ENCODE measurements at regions not wholly inside any gene's neighbourhood (a gene's known extent, or its start where the extent isn't known, plus 50 kb on each side); places are given as distances from the start of the nearest gene placed in this dataset.
"Not testable (repeated sequence)": the region's sequence is repeated elsewhere in the genome, so short reads cannot be mapped to it uniquely, and the experiment has no call there.

- in situ Hi-C loops (cut with HindIII; ENCODE audit: low pct_unique_long_range_greater_than_20kb, low sequenced_read_pairs), result no loop called here
- DNase-seq (ENCODE audit: low read depth), result no peak
These were observed 111.9 kb upstream of the MAP4K3 start for GRCh38 chr2:39549000-39549399.

GRCh38 chr2:39549718-39550464 lies 112.8 kb upstream of the MAP4K3 start:
- DNase-seq (ENCODE audit: low read depth), result no peak
- in situ Hi-C loops (cut with HindIII; ENCODE audit: low pct_unique_long_range_greater_than_20kb, low sequenced_read_pairs), result no loop called here

GRCh38 chr2:39550701-39551285 lies 113.7 kb upstream of the MAP4K3 start:
- in situ Hi-C loops (cut with HindIII; ENCODE audit: low pct_unique_long_range_greater_than_20kb, low sequenced_read_pairs), result no loop called here
- DNase-seq (ENCODE audit: low read depth), result no peak

GRCh38 chr2:39558906-39559305 lies 106.8 kb upstream of the TMEM178A start:
- in situ Hi-C loops (cut with HindIII; ENCODE audit: low pct_unique_long_range_greater_than_20kb, low sequenced_read_pairs), result no loop called here
- DNase-seq (ENCODE audit: low read depth), result no peak

GRCh38 chr2:39563572-39563971 lies 102.1 kb upstream of the TMEM178A start:
- in situ Hi-C loops (cut with HindIII; ENCODE audit: low pct_unique_long_range_greater_than_20kb, low sequenced_read_pairs), result no loop called here
- DNase-seq (ENCODE audit: low read depth), result no peak

GRCh38 chr2:39567507-39567906 lies 98.2 kb upstream of the TMEM178A start:
- in situ Hi-C loops (cut with HindIII; ENCODE audit: low pct_unique_long_range_greater_than_20kb, low sequenced_read_pairs), result no loop called here
- DNase-seq (ENCODE audit: low read depth), result no peak

GRCh38 chr2:39568116-39568515 lies 97.6 kb upstream of the TMEM178A start:
- DNase-seq (ENCODE audit: low read depth), result no peak
- in situ Hi-C loops (cut with HindIII; ENCODE audit: low pct_unique_long_range_greater_than_20kb, low sequenced_read_pairs), result no loop called here

GRCh38 chr2:39568561-39569006 lies 97.1 kb upstream of the TMEM178A start:
- in situ Hi-C loops (cut with HindIII; ENCODE audit: low pct_unique_long_range_greater_than_20kb, low sequenced_read_pairs), result no loop called here
- DNase-seq (ENCODE audit: low read depth), result peak; percentile 47

- no peak for DNase-seq (ENCODE audit: low read depth)
- in situ Hi-C loops (cut with HindIII; ENCODE audit: low pct_unique_long_range_greater_than_20kb, low sequenced_read_pairs), result no loop called here
These were observed 95.6 kb upstream of the TMEM178A start for GRCh38 chr2:39570130-39570555.

GRCh38 chr2:39570614-39571013 lies 95.1 kb upstream of the TMEM178A start:
- in situ Hi-C loops (cut with HindIII; ENCODE audit: low pct_unique_long_range_greater_than_20kb, low sequenced_read_pairs), result no loop called here
- DNase-seq (ENCODE audit: low read depth), result no peak

GRCh38 chr2:39571111-39571731 lies 94.5 kb upstream of the TMEM178A start:
- no peak for DNase-seq (ENCODE audit: low read depth)
- in situ Hi-C loops (cut with HindIII; ENCODE audit: low pct_unique_long_range_greater_than_20kb, low sequenced_read_pairs), result no loop called here

GRCh38 chr2:39573276-39573675 lies 92.4 kb upstream of the TMEM178A start:
- in situ Hi-C loops (cut with HindIII; ENCODE audit: low pct_unique_long_range_greater_than_20kb, low sequenced_read_pairs), result no loop called here
- DNase-seq (ENCODE audit: low read depth), result no peak

GRCh38 chr2:39581866-39582265 lies 83.9 kb upstream of the TMEM178A start:
- in situ Hi-C loops (cut with HindIII; ENCODE audit: low pct_unique_long_range_greater_than_20kb, low sequenced_read_pairs), result no loop called here
- no peak for DNase-seq (ENCODE audit: low read depth)

GRCh38 chr2:39583213-39583612 lies 82.5 kb upstream of the TMEM178A start:
- DNase-seq (ENCODE audit: low read depth), result no peak
- in situ Hi-C loops (cut with HindIII; ENCODE audit: low pct_unique_long_range_greater_than_20kb, low sequenced_read_pairs), result no loop called here

GRCh38 chr2:39583781-39584180 lies 81.9 kb upstream of the TMEM178A start:
- DNase-seq (ENCODE audit: low read depth), result no peak
- in situ Hi-C loops (cut with HindIII; ENCODE audit: low pct_unique_long_range_greater_than_20kb, low sequenced_read_pairs), result no loop called here

- DNase-seq (ENCODE audit: low read depth), result no peak
- in situ Hi-C loops (cut with HindIII; ENCODE audit: low pct_unique_long_range_greater_than_20kb, low sequenced_read_pairs), result no loop called here
These were observed 81.3 kb upstream of the TMEM178A start for GRCh38 chr2:39584283-39584965.

- in situ Hi-C loops (cut with HindIII; ENCODE audit: low pct_unique_long_range_greater_than_20kb, low sequenced_read_pairs), result not testable (repeated sequence)
These were observed 80.2 kb upstream of the TMEM178A start for GRCh38 chr2:39585531-39585930.

GRCh38 chr2:39587168-39587567 lies 78.5 kb upstream of the TMEM178A start:
- no peak for DNase-seq (ENCODE audit: low read depth)
- in situ Hi-C loops (cut with HindIII; ENCODE audit: low pct_unique_long_range_greater_than_20kb, low sequenced_read_pairs), result no loop called here

More at GRCh38 chr2:39585531-39585930, 80.2 kb upstream of the TMEM178A start:
- not testable (repeated sequence) for DNase-seq (ENCODE audit: low read depth)

- no peak for DNase-seq (ENCODE audit: low read depth)
- in situ Hi-C loops (cut with HindIII; ENCODE audit: low pct_unique_long_range_greater_than_20kb, low sequenced_read_pairs), result no loop called here
These were observed 78.1 kb upstream of the TMEM178A start for GRCh38 chr2:39587641-39588040.

Data from Caki2 (cell line).